ENCODE measurements at regions not wholly inside any gene's neighbourhood (a gene's known extent, or its start where the extent isn't known, plus 50 kb on each side); places are given as distances from the start of the nearest gene placed in this dataset.

DNA sequence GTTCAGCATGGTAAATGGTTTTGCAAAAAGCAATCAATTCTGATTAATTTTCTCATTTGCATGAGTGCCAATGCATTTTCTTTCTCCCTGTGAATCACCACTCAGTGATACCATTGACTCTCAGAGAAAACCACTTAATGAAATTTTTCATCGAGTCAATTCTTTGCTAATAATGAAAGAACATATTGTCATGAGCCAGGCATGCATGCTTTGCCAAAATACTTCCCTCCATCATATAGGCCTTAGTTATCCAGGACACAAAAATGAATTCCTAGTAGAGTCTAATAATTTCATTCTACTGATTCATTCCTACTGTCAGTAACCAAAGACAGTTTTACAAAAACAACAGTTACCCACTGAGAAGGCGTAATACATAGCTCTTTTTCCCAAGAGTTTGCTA is 680.0 kb downstream of the TRIML1 start:
- no peak for DNase-seq (ENCODE audit: low read depth, low spot score)
- TF ChIP-seq, protein P1, sequence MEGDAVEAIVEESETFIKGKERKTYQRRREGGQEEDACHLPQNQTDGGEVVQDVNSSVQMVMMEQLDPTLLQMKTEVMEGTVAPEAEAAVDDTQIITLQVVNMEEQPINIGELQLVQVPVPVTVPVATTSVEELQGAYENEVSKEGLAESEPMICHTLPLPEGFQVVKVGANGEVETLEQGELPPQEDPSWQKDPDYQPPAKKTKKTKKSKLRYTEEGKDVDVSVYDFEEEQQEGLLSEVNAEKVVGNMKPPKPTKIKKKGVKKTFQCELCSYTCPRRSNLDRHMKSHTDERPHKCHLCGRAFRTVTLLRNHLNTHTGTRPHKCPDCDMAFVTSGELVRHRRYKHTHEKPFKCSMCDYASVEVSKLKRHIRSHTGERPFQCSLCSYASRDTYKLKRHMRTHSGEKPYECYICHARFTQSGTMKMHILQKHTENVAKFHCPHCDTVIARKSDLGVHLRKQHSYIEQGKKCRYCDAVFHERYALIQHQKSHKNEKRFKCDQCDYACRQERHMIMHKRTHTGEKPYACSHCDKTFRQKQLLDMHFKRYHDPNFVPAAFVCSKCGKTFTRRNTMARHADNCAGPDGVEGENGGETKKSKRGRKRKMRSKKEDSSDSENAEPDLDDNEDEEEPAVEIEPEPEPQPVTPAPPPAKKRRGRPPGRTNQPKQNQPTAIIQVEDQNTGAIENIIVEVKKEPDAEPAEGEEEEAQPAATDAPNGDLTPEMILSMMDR (IDR thresholded peaks at IDR 0.05; ENCODE audit: insufficient read depth, low read length, missing control alignments), result no peak
- POLR2A ChIA-PET, result no interaction called here
- CTCF ChIA-PET, result no interaction called here
- no peak overlapping the region for H3K4me3 ChIP-seq (ENCODE audit: low read depth, low read length)

DNA sequence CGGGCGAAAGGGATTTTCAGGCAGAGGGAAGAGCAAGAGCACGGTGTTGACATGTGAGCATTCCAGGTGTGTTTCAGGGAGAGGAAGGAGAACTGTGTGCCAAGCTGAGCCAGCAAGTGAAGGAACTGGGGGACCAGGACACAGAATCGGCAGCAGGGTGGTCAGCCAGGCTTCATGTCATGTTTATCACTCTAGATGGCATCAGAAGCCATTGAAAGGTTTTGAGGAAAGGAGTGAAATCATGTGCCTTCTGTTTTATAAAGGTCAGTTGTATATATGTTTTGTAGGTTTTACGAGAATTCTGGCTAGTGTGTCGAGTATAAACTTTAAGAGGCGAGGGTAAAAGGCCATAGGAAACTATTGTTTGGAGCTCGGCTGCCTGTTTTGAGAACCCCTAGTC is 682.3 kb downstream of the TRIML1 start:
- CTCF ChIA-PET, result interaction anchor here (1.5 kb wide), 1 partner anchor 40 kb away, joined by 3 read pairs; no protein-coding TSS in a partner anchor
- TF ChIP-seq, protein P1 (IDR thresholded peaks at IDR 0.05; ENCODE audit: insufficient read depth, low read length, missing control alignments), result no peak
- no peak for DNase-seq (ENCODE audit: low read depth, low spot score)
- POLR2A ChIA-PET, result no interaction called here
- no peak overlapping the region for H3K4me3 ChIP-seq (ENCODE audit: low read depth, low read length)

DNA sequence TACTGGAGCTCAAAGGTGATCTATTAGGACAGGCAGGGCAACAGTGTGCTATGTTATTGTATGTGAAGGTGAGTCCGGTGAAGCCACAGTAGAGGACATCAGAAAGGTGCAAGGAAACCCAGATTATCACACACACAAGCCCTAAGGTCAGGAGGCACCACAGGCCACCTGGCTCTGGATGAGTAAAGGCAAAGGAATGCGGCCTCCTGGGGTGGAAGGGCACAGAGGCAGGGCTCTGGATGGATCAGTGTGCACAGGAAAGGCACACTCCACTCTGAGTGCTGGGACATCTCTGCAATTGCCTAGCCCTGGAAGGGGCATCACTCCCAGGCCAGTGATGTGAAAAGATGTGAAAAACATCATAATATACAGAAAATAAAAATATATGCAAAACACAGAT is 683.5 kb downstream of the TRIML1 start:
- TF ChIP-seq, protein P1 (IDR thresholded peaks at IDR 0.05; ENCODE audit: insufficient read depth, low read length, missing control alignments), result no peak
- DNase-seq (ENCODE audit: low read depth, low spot score), result no peak
- ChIA-PET CTCF (no interaction called here), POLR2A (no interaction called here)
- no peak overlapping the region for H3K4me3 ChIP-seq (ENCODE audit: low read depth, low read length)

DNA sequence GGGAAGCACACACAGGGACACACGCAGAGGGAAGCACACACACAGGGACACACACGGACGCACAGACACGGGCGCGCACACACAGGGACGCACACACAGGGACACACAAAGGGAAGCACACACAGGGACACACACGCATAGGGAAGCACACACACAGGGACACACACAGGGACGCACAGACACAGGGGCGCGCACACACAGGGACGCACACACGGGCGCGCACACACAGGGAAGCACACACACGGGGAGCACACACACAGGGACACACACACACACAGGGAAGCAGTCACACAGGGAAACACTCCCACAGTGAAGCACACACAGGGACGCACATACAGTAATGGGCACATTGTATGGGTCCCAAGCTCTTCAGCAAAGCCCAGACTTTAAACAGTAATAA is 685.3 kb downstream of the TRIML1 start:
- ChIA-PET CTCF (no interaction called here), POLR2A (no interaction called here)
- TF ChIP-seq, protein P1 (IDR thresholded peaks at IDR 0.05; ENCODE audit: insufficient read depth, low read length, missing control alignments), result no peak
- DNase-seq (ENCODE audit: low read depth, low spot score), result no peak
- H3K4me3 ChIP-seq (ENCODE audit: low read depth, low read length), result no peak overlapping the region

DNA sequence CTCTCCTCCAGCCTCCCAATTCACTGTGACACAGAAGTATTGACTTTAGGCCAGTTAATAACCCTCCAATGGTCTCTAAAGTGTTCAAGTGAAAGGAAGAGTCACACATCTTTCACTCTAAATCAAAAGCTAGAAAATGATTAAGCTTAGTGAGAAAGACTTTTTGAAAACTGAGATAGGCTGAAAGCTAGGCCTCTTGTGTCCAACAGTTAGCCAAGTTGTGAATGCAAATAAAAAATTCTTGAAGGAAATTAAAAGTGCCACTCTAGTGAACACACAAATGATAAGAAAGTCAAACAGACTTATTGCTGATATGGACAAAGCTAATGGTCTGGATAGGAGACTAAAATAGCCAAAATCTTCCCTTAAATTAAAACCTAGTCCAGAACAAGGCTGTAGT is 687.2 kb downstream of the TRIML1 start:
- ChIA-PET POLR2A (no interaction called here), CTCF (no interaction called here)
- no peak for DNase-seq (ENCODE audit: low read depth, low spot score)
- TF ChIP-seq, protein P1 (IDR thresholded peaks at IDR 0.05; ENCODE audit: insufficient read depth, low read length, missing control alignments), result no peak
- no peak overlapping the region for H3K4me3 ChIP-seq (ENCODE audit: low read depth, low read length)

DNA sequence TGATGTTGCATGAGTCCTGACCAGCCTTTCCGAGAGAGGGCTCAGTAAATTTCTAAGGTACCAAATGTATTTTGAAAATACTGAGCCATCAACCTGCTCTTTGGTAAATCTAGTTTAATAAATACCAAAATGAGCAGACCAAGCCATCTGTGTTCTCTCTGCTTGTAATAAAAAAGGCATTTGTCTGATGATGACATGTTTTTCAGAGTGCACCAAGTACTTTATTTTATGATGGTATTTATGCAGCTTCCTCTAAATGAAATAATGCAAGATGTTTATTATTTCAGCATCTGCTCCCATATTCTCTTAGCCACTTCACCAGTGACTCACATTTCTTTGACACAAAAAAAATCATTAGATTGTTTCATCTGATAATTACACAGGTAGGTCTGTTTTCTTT is 700.5 kb downstream of the TRIML1 start:
- ChIA-PET POLR2A (no interaction called here), CTCF (no interaction called here)
- DNase-seq (ENCODE audit: low read depth, low spot score), result no peak
- no peak overlapping the region for H3K4me3 ChIP-seq (ENCODE audit: low read depth, low read length)
- TF ChIP-seq, protein P1 (IDR thresholded peaks at IDR 0.05; ENCODE audit: insufficient read depth, low read length, missing control alignments), result no peak
